Heart right ventricle (tissue), 16 donors: ENCODE measurements at regions not wholly inside any gene's neighbourhood (a gene's known extent, or its start where the extent isn't known, plus 50 kb on each side); places are given as distances from the start of the nearest gene placed in this dataset.

Experiments
- ATAC-seq, 8 donors: fragments of 200-7000 bp; cut with Tn5 transposase; one replicate each; pipeline ENCODE4 v1.9.1; 2020; ENCODE audit warnings: mild to moderate bottlenecking in 8 of 8, moderate library complexity in 8 of 8, moderate number of reproducible peaks in 1 of 8
- DNase-seq, 2 donors: peaks; one replicate each; pipeline ENCODE4 v3.0.0-alpha.2; 2020
- H3K27ac ChIP-seq, 10 donors: fragments of 200-600 bp; sonication (generic) in 2 of 10; one replicate each; pipeline versions ENCODE4 v1.5.0 to v1.8.0; 2020 to 2022; ENCODE audit warnings: mild to moderate bottlenecking in 3 of 10
- H3K27me3 ChIP-seq, 7 donors: fragments of 200-600 bp; one replicate each; pipeline ENCODE4 v1.8.0; 2021 to 2022; ENCODE audit warnings: mild to moderate bottlenecking in 2 of 7
- H3K36me3 ChIP-seq, 9 donors: fragments of 200-600 bp; sonication (generic) in 1 of 9; one replicate each; pipeline versions ENCODE4 v1.5.0 to v1.8.0; 2020 to 2022; ENCODE audit warnings: mild to moderate bottlenecking in 2 of 9
- H3K4me1 ChIP-seq, 9 donors: fragments of 200-600 bp; sonication (generic) in 1 of 9; one replicate each; pipeline versions ENCODE4 v1.5.0 to v1.8.0; 2020 to 2022; ENCODE audit warnings: mild to moderate bottlenecking in 4 of 9
- H3K4me3 ChIP-seq, 10 donors: fragments of 200-600 bp; sonication (generic) in 2 of 10; one replicate each; pipeline versions ENCODE4 v1.5.0 to v1.8.0; 2020 to 2022; ENCODE audit warnings: mild to moderate bottlenecking in 7 of 10, moderate library complexity in 2 of 10
- H3K9me3 ChIP-seq, 11 donors: fragments of 200-600 bp in 10 of 11; sonication (generic) in 2 of 11; one replicate each; pipeline versions ENCODE4 v1.5.0 to v1.8.0; 2013 to 2022; ENCODE audit warnings: mild to moderate bottlenecking in 2 of 11, control low read depth in 1 of 11, moderate library complexity in 1 of 11
- CTCF ChIP-seq, 9 donors: fragments of 200-600 bp; sonication (generic) in 2 of 9; IDR thresholded peaks; one replicate each; pipeline versions ENCODE4 v1.5.0 to v1.8.0; 2021 to 2022; ENCODE audit warnings: antibody characterized with exemption in 9 of 9, mild to moderate bottlenecking in 5 of 9, moderate library complexity in 1 of 9
- WGBS, 2 donors: extraction: QIAGEN DNeasy Blood & Tissue Kit; methylation state at CpG; one replicate each; pipeline ENCODE4 v1.1.7; 2013; ENCODE audit warnings: inconsistent platforms in 1 of 2; 5-methylcytosine and 5-hydroxymethylcytosine counted together
- intact Hi-C, 10 donors: fragments of 100-400 bp; cut with DNase I; formaldehyde crosslinking; loops; one replicate each; pipeline versions ENCODE4 v1.11.1 to v1.14.2; 2022
- donor health status: Arrhythmogenic right ventricular cardiomyopathy.
- donor health status: ischemic (EF 13 %, LVEDD 7.1; RV severe dilation, severe dysfunction).
- donor health status: healthy with polysubstance abuse.
- donor health status: DM: no; HTN: yes; CAD: no.
- donor health status: DM: no; HTN: no; CAD: no.
- donor health status: ischemic (EF 25% LVEDD 6.9; RV normal size, moderate dysfunction).
- donor health status: ischemic (EF 25% LVEDD 5.7; RV mildly dilated, moderate dysfunction).
- donor health status: healthy.
- donor health status: DM: yes; HTN: yes; CAD: no.
- donor health status: Ischemic cardiomyopathy.
- donor health status: ischemic (EF 35%, LVEDD 5.7; RV mildly dilated, moderate dysfunction).
- donor health status: nonischemic (EF 11% LVEDD 7.7; RV severe dilation, severe dysfunction).
- donor health status: DM: yes; HTN: yes; CAD: no.
- donor health status: PGD.
- donor health status: ischemic (EF 29% LVEDD 5.4; RV normal size, mild dysfunction).
- donor health status: nonischemic (EF 23%, LVEDD 6.1; RV moderate dilation, normal function).

GRCh38 chr13:74841651-74842050 is 640.3 kb downstream of the TBC1D4 start:
- Histone ChIP-seq H3K36me3 (no peaks in the 10 kb centered on the region), H3K9me3 (peaks cover 0 to 2% (median 0%) of the 10 kb centered on the region in 11 donors), H3K27ac (no peak overlapping the region), H3K27me3 (no peaks in the 10 kb centered on the region), H3K4me3 (no peak overlapping the region), H3K4me1 (no peaks in the 10 kb centered on the region)
- no peak for DNase-seq
- intact Hi-C loops = no loop called here
- 94 to 95% methylated on average over 4 of the region's 4 CpGs for WGBS, 2 donors
- no peak for ATAC-seq
- no peak for TF ChIP-seq CTCF (IDR thresholded peaks at IDR 0.05)

- peaks cover 0 to 2% (median 0%) of the 10 kb centered on the region in 11 donors for H3K9me3 ChIP-seq
- ATAC-seq (no peak), DNase-seq (no peak)
- 94 to 95% methylated on average over 2 of the region's 2 CpGs for WGBS, 2 donors
- no peaks in the 10 kb centered on the region for H3K36me3 ChIP-seq
- no peak overlapping the region for H3K4me3 ChIP-seq
- H3K4me1 ChIP-seq = no peaks in the 10 kb centered on the region
- intact Hi-C loops = no loop called here
- no peaks in the 10 kb centered on the region for H3K27me3 ChIP-seq
- TF ChIP-seq CTCF (IDR thresholded peaks at IDR 0.05) = no peak
- no peak overlapping the region for H3K27ac ChIP-seq
Measured at GRCh38 chr13:74841123-74841522, 640.8 kb downstream of the TBC1D4 start.

GRCh38 chr13:74839656-74840055 is 642.3 kb downstream of the TBC1D4 start:
- Histone ChIP-seq H3K36me3 (no peaks in the 10 kb centered on the region), H3K9me3 (peaks cover 0 to 3% (median 0%) of the 10 kb centered on the region in 11 donors), H3K27me3 (no peaks in the 10 kb centered on the region), H3K4me1 (no peaks in the 10 kb centered on the region), H3K4me3 (no peak overlapping the region), H3K27ac (no peak overlapping the region)
- intact Hi-C loops = no loop called here
- DNase-seq (no peak), ATAC-seq (no peak)
- TF ChIP-seq CTCF (IDR thresholded peaks at IDR 0.05) = no peak

DNA sequence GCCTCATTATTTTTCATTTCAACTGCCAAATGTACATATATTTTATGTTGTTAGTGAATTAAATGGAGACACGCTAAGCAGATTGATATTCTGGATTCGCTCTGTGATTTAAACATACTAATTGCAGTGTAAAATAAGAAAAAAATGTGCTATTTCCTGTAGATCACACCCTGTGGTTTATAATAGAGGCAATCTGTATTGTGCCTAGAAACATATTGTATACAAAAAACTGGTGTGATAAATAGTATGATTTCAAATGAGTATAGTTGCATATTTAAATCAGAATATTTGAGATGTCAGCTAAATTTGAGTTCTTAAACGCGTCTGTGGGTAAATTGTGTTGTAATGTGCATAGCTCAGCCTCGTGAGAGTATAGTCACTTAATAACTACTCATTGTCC is 643.9 kb downstream of the TBC1D4 start:
- intact Hi-C loops = no loop called here
- Histone ChIP-seq H3K27ac (no peak overlapping the region), H3K4me1 (no peaks in the 10 kb centered on the region), H3K4me3 (no peak overlapping the region), H3K9me3 (peaks cover 0 to 10% (median 0%) of the 10 kb centered on the region in 11 donors), H3K36me3 (no peaks in the 10 kb centered on the region), H3K27me3 (no peaks in the 10 kb centered on the region)
- ATAC-seq (no peak), DNase-seq (no peak)
- TF ChIP-seq CTCF (IDR thresholded peaks at IDR 0.05) = no peak
- 94 to 96% methylated on average over 5 of the region's 5 CpGs for WGBS, 2 donors

- no peak for ATAC-seq
- peaks cover 0 to 10% (median 0%) of the 10 kb centered on the region in 11 donors for H3K9me3 ChIP-seq
- H3K36me3 ChIP-seq = no peaks in the 10 kb centered on the region
- H3K4me3 ChIP-seq = no peak overlapping the region
- H3K27ac ChIP-seq = no peak overlapping the region
- no peaks in the 10 kb centered on the region for H3K27me3 ChIP-seq
- WGBS, 2 donors = 94 to 96% methylated on average over 1 of the region's 1 CpG
- intact Hi-C loops = no loop called here
- no peaks in the 10 kb centered on the region for H3K4me1 ChIP-seq
- TF ChIP-seq CTCF (IDR thresholded peaks at IDR 0.05) = no peak
- DNase-seq = no peak
Measured at GRCh38 chr13:74836628-74837027, 645.3 kb downstream of the TBC1D4 start.
